Colon (tissue), 2 donors: ENCODE measurements at regions not wholly inside any gene's neighbourhood (a gene's known extent, or its start where the extent isn't known, plus 50 kb on each side); places are given as distances from the start of the nearest gene placed in this dataset.

Experiments used
- FAIRE-seq: peaks from 2 replicates; lab custom pipeline; 2012; peaks lifted over from hg19 to GRCh38; lab: Jason Lieb, UNC
- donor health status: control.
- donor health status: control.

GRCh38 chr2:4255491-4255890 is 552.1 kb downstream of the DCDC2C start:
- FAIRE-seq: no peak

DNA sequence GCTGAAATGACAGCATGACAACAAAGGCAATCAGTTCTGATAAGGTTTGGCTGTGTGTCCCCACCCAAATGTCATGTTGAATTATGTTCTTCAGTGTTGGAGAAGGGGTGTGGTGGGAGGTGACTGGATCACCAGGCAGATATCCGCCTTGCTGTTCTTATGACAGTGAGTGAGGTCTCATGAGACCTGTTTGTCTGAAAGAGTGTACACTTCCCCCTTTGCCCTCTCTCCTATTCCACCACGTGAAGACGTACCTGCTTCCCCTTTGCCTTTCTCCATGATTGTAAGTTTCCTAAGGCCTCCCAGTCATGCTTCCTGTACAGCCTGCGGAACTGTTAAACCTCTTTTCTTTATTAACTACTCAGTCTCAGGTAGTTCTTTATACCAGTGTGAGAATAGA is 553.0 kb downstream of the DCDC2C start:
- no peak for FAIRE-seq

GRCh38 chr2:4258563-4258962 is 555.2 kb downstream of the DCDC2C start:
- no peak for FAIRE-seq

DNA sequence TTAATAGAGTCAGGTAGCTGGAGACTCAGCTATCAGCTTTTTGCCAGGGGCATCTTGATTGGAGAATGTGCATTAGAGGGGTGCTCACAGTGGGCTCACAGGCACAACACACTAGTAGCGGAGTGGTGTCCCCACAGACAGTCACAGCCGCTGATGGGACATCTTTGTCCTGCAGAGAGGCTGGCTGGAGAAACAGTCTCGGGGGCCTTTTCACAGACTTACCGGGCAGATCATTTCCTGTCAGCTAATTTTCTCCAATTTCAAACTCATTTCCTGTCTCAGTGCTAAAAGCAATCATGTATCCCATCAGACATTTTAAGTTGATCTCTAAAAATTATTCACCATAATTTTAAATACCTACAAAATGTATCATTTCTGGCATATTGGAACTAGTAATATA is 562.6 kb downstream of the DCDC2C start:
- no peak for FAIRE-seq

DNA sequence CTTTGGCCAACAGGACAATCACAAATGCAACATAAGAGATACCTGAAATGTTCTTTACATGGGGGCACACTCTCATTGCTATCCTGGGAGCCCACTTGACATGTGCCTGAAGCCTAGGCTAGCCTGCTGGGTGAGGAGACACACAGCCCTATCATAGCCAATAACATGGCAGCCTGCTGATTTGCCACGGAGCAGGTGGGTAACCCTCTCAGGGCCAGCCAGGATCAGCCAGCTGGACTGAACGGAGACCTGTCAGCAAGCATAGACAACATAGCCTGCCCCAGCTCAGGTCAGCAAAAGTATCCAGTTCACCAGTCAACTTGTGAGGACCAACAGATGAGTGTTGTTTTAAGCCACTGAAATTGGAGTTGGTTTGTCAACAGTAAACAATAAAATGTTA is 566.5 kb downstream of the DCDC2C start:
- no peak for FAIRE-seq

- no peak for FAIRE-seq
These were observed 569.0 kb downstream of the DCDC2C start for GRCh38 chr2:4272261-4272858.

- no peak for FAIRE-seq
These were observed 575.0 kb downstream of the DCDC2C start for GRCh38 chr2:4278392-4278791.

DNA sequence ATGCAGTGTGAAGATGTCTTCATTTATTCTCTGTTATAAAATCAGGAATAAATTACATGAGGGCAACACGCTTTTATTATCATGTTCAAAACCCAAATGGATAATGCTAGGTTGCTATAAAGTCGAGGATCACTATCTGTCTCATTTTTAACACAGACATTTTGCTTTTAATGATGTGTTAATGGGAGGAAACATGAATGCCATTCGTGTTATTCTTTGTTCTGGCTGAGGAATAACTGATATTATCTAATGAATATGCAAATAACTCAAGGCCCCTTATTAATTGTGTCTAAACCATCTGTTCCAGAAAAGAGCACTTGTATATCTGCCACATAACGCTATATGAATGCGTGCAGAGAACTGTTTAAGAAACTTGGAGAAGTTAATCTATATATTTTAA is 576.1 kb downstream of the DCDC2C start:
- no peak for FAIRE-seq

DNA sequence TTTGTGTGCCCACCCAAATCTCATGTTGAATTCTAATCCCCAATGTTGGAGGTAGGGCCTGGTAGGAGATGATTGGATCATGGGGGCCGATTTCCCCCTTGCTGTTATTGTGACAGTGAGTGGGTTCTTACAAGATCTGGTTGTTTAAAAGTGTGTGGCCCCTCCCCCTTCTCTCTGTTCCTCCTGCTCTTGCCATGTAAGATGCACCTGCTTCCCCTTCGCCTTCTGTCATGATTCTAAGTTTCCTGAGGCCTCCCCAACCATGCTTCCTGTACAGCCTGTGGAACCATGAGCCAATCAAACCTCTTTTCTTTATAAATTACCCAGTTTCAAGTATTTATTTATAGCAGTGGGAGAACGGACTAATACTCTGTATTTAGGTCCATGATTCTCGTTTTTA is 588.1 kb downstream of the DCDC2C start:
- no peak for FAIRE-seq

DNA sequence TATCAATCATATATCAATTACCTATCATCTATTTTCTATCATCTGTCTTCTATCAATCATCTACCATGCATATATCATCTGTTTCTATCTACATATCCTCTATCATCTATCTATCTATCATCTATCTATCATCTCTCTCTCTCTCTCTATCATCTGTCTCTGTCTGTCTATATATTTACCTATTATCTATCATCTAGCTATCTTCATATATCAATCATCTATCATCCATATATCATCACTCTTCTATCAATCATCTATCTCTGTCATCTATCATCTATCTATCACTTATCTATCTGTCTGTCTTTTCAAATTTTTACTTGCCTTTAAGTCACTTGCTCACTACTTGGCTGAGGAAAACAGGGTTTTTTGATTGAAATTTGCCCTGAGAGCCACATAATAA is 592.3 kb downstream of the DCDC2C start:
- FAIRE-seq: no peak

DNA sequence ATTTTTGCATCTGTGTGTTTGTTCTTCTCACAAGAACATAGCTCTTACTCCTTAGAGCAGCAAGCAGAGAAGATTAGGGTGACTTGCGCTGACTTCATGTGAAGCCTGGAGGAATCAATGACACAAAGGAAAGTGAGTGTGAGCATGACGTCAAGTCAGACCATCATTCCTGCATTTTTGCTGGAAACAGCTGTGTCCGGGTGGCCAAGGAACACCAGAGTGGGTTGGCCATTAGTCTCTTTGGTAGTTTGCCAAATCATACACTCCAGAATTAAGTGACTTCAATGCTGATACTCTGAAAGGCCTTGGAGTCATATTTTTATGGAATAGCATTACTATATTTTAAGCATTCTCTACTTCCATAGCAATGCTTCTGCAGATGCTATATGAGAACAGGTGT is 597.2 kb downstream of the DCDC2C start:
- no peak for FAIRE-seq

DNA sequence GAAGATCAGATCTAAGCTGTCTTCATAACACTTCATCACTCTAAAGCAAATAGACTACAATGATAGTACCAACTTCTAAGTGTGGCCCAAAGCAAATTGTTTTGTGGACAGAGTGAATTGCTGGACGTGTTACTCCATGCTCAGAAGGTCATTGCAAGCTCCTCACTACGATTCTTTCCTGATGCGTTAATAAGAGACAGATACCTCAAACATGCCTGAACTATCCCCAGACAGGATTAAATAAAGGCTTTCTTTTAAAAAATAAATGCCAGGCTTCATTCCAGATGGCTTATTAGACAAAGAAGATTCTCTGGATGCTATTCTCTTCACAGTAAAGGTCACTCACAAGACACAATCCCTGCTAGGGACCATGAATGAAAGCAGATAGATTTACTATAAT is 621.2 kb downstream of the DCDC2C start:
- FAIRE-seq: no peak

- no peak for FAIRE-seq
These were observed 633.5 kb downstream of the DCDC2C start for GRCh38 chr2:4336864-4337263.

GRCh38 chr2:4338345-4338744 is 635.0 kb downstream of the DCDC2C start:
- no peak for FAIRE-seq

- FAIRE-seq: no peak
These were observed 637.2 kb downstream of the DCDC2C start for GRCh38 chr2:4340536-4340935.

DNA sequence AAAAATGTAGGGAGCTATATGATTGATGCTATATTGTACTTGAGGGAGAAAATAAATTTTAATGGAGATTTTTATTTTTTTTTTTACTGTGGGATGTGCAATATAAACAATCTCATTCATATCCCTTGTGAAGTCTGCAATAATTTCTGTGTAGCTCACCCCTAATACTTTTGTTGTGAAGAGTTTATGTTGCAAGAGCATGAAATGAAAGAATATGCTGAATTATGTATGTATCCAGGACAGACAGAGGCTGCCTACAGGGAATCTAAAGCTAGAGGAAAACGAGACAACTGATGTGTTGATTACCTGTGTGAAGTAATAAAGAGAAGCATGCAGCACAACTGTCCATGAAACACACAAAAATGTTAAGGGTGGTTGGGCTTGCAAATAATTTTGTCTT is 643.3 kb downstream of the DCDC2C start:
- FAIRE-seq: no peak

- FAIRE-seq: no peak
These were observed 650.3 kb downstream of the DCDC2C start for GRCh38 chr2:4353668-4354067.

DNA sequence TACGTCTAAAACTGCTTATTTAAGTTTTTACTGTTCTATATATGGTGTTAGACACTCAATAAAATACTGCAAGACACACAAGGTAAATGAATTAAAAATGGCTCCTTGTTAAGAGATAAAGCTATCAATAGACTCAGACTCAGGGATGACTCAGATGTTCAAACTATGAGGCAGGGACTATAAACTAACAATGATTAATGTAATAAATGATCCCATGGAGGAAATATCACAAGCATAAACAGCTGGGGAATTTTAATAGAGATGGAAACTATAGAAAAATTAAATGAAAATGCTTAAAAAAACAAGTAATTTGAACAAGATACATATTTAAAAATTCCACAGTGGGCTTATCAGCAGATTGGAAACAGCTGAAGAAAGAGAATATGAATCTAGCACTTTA is 650.8 kb downstream of the DCDC2C start:
- FAIRE-seq: no peak

- FAIRE-seq: no peak
These were observed 651.3 kb downstream of the DCDC2C start for GRCh38 chr2:4354678-4355077.

GRCh38 chr2:4356109-4356508 is 652.7 kb downstream of the DCDC2C start:
- no peak for FAIRE-seq

DNA sequence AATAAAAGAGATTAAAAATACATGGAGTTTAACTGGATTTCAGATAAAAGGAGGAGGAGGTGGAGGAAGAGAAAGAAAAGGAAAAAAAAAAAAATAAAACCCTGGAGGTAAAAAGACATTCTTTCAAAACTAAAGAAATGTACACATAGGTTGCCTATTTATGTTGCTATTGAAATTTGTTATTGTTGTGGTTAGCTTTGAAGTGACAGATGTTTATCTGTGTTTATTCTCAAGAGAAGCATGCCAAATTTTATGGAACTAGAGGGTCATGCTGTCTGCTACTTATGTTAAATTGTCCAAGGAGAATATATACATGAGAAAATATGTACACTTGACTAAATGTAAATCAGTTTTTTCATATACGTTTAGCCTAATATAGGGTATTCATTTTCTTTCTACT is 653.2 kb downstream of the DCDC2C start:
- FAIRE-seq: no peak

GRCh38 chr2:4357121-4357520 is 653.7 kb downstream of the DCDC2C start:
- no peak for FAIRE-seq

GRCh38 chr2:4358837-4359236 is 655.5 kb downstream of the DCDC2C start:
- FAIRE-seq: no peak

DNA sequence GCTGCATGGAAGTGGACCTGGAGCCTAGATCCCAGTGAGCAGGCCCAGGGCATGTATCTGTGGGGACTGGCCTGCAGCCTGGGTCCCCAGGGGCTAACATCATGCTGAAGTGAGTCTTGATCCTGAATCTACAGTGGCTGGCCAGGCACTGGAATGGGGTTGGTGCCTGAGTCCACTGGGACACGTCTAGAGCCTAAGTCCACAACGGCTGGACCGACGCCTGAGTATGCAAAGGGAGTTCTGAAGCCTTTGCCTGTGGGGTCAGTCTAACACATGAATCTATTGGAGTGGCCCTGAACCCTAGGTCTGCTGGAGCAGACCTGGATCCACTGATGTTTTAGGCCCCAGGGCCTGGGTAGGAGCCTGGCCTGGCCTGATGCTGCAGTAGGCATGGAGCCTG is 665.5 kb downstream of the DCDC2C start:
- FAIRE-seq: no peak

DNA sequence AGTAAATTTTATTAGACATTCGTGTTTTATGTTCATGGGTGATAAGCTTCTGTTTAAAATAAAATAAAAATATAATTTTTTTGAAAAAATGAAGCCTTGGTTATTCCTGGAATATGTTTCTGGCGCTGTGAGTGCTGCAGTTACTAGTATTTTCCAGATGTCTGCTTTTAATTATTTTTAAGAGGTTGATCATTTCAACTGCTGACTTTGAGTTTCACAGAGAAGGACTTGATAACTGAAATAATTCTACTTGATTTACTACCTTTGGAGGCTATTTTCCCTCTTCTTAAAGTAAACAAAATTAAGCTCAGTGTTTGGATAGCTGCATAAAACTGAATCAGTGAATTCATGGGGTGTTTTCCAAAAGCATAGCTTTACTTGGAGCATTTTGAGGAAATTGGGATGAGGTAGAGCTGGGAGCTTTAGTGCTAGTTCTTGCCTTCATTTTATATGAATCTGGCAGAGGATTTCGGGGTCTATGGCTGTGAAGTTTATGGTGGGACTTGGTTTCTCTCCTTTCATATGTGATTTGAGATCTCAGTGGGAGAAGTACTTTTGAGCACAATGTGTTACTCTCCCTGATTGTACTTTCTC is 666.5 kb downstream of the DCDC2C start:
- FAIRE-seq: no peak
